Omental fat pad (tissue), 3 donors: ENCODE measurements at regions not wholly inside any gene's neighbourhood (a gene's known extent, or its start where the extent isn't known, plus 50 kb on each side); places are given as distances from the start of the nearest gene placed in this dataset.

ENCODE experiments used
- ATAC-seq: fragments of 150-250 bp; one replicate; pipeline ENCODE4 v1.9.1; 2016; ENCODE audit warnings: mild to moderate bottlenecking, moderate library complexity; ENCODE audit not compliant: low FRiP score
- DNase-seq: peaks from one replicate; pipeline ENCODE4 v3.0.0-alpha.2; 2019; ENCODE audit warnings: low spot score
- TF ChIP-seq, protein P1 (sequence below), 3 donors: fragments of 450-650 bp; IDR thresholded peaks; one replicate each; pipeline ENCODE4 v1.5.1; 2016 to 2017; ENCODE audit warnings: antibody characterized with exemption in 3 of 3, mild to moderate bottlenecking in 3 of 3, moderate library complexity in 2 of 3

- ATAC-seq (no peak), DNase-seq (no peak)
- TF ChIP-seq, protein P1, sequence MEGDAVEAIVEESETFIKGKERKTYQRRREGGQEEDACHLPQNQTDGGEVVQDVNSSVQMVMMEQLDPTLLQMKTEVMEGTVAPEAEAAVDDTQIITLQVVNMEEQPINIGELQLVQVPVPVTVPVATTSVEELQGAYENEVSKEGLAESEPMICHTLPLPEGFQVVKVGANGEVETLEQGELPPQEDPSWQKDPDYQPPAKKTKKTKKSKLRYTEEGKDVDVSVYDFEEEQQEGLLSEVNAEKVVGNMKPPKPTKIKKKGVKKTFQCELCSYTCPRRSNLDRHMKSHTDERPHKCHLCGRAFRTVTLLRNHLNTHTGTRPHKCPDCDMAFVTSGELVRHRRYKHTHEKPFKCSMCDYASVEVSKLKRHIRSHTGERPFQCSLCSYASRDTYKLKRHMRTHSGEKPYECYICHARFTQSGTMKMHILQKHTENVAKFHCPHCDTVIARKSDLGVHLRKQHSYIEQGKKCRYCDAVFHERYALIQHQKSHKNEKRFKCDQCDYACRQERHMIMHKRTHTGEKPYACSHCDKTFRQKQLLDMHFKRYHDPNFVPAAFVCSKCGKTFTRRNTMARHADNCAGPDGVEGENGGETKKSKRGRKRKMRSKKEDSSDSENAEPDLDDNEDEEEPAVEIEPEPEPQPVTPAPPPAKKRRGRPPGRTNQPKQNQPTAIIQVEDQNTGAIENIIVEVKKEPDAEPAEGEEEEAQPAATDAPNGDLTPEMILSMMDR (IDR thresholded peaks at IDR 0.05) = no peak
Observed at GRCh38 chr14:95382747-95383146, 63.0 kb upstream of the CLMN start.

GRCh38 chr14:95381726-95382125 lies 62.0 kb upstream of the CLMN start:
- no peak for DNase-seq
- ATAC-seq = no peak
- TF ChIP-seq, protein P1 (IDR thresholded peaks at IDR 0.05) = no peak

DNA sequence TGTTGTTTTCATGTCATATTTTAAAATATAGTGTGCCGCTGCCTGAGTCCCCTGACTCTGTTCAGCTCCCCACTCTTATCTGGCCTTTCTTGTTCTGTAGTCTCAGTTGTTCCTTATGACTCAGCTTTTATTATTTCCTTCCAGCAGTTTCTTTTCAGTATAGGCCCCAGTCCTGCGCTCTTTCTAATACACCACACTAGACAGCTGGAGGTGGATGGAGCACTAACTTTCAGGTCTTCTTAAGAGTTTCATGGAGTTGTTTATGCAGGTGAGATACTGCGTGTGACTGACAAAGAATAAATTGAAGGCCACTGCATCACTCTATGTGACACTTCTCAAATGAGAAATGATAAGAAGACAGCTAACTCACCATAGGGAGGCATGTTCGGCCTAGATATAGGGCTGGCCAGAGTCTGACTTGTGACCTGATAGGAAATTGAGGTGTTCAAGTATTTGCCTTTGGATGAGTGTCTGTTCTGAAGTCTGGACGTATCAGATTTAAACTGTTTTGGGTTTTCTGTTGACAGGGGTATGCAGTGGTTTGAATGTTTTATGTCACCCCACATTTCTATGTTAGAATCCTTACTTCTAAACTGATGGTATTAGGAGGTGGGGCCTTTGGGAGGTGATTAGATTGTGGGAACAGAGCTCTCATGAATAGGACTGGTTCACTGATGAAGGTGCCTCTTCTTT lies 60.8 kb upstream of the CLMN start:
- ATAC-seq (no peak), DNase-seq (no peak)
- TF ChIP-seq, protein P1 (IDR thresholded peaks at IDR 0.05) = no peak

GRCh38 chr14:95379634-95380033 lies 59.9 kb upstream of the CLMN start:
- TF ChIP-seq, protein P1 (IDR thresholded peaks at IDR 0.05) = no peak
- ATAC-seq = no peak
- DNase-seq = no peak

DNA sequence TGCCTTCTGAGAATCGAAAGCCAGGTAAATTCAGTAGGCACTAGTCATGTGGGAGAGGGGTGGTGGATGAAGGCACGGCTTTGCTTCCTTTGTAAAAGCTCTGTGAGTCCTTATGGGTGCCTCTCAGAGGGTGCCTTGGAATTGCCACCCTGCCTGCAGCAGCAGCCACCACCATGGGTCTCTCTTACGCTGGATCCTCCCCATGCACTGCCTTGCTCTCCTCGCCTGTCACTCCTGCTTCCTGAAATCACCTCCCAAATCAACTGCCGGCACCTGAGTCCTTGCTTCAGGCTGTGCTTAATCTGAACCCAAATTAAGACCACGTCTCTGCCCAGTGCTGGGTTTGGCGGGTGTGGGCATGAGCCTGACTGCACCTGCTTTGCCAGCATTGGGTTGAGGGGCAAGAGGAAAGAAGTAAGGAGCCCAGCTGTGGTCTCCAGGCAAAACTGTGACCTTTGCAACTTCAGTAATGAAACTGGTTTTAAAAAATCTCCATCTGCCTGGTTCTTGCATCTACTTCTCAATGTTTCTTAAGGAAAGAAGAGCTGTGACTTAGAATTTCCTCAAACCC lies 55.9 kb upstream of the CLMN start:
- TF ChIP-seq, protein P1 (IDR thresholded peaks at IDR 0.05) = no peak
- ATAC-seq (no peak), DNase-seq (no peak)

DNA sequence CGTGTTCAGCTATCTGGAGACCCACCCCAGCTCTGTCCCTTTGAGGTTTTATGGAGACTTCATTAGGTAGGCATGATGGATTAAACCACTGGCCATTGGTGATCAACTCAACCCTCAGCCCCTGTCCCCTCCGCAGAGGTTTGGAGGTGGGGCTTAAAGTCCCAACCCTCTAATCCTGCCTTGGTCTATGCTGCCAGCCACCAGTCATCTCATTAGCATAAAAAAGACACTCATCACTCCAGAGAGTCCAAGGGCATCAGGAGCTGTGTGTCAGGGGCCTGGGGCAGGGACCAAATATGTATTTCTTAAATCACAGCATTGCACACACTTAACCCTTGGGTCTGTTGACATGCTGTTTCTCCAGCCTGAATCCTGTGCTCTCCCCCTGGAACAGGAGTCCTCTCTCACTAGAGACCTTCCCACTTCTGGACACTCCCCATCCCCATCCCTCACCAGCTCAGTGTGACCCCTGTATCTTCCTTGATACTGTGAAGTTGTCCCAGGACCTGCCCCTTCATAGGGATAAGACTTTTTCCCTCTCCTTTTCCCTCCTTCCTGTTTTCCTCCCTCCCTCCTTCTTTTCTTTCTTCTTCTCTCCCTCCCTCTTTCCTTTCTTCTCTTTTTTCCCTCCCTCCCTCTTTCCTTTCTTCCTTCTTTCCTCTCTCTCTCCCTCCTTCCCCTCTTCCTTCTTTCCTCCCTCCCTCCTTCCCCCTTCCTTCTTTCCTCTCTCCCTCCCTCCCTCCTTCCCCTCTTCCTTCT lies 54.7 kb upstream of the CLMN start:
- TF ChIP-seq, protein P1 (IDR thresholded peaks at IDR 0.05) = no peak
- ATAC-seq (no peak), DNase-seq (no peak)
